NCI-H128 (cell line): ENCODE measurements at regions not wholly inside any gene's neighbourhood (a gene's known extent, or its start where the extent isn't known, plus 50 kb on each side); places are given as distances from the start of the nearest gene placed in this dataset.
"Not testable (repeated sequence)": the region's sequence is repeated elsewhere in the genome, so short reads cannot be mapped to it uniquely, and the experiment has no call there.

Source experiments
- DNase-seq: peaks from one replicate; lab custom pipeline; 2025; ENCODE audit not compliant: unreplicated experiment; lab: John Stamatoyannopoulos, UW

DNA sequence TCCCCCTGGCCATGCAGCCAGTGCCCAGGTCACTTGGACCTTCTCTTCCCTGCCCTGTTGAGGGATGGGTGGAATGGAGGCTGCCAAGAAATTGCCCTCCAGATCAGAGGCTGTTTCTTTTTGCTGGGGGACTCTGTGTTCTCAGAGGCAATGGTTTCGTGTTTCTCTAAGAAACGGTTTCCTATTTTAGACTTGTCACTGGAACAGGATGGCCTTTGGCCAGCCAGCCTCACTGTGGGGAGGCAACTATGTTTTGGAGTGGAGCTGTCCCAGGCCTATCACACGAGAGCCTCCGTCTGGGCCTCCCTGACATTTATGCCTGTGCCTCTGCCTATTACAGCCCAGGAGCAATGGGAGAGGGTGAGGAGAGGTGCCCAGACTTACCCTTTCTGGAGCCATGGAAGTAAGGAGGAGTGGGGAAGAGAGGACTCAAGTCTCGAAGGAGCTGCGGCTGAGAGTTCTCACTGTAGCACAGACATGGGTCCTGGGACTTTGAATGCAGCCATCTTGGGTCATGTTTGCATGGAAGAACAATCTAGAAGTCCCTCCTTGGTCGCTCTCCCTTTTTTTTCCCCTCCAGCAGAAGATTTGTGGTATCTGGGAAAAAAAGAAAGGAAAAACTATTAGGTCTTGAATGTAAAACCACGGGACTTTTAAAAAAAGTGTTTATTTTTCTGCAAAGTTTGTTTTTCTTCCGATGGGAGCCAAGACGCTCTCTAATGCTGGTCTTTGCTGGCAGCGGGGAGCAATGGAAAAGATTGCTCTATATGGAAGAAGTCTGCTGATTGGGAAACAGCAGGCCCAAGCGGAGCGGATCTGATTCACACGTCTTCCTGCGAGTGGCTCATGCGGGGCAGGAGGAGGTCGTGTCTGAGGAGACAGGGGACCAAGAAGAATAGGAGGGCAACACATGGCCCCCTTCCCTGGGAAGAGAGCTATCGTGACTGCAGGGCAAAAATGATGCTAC lies 219.2 kb downstream of the FOXD2 start:
- no peak for DNase-seq

DNA sequence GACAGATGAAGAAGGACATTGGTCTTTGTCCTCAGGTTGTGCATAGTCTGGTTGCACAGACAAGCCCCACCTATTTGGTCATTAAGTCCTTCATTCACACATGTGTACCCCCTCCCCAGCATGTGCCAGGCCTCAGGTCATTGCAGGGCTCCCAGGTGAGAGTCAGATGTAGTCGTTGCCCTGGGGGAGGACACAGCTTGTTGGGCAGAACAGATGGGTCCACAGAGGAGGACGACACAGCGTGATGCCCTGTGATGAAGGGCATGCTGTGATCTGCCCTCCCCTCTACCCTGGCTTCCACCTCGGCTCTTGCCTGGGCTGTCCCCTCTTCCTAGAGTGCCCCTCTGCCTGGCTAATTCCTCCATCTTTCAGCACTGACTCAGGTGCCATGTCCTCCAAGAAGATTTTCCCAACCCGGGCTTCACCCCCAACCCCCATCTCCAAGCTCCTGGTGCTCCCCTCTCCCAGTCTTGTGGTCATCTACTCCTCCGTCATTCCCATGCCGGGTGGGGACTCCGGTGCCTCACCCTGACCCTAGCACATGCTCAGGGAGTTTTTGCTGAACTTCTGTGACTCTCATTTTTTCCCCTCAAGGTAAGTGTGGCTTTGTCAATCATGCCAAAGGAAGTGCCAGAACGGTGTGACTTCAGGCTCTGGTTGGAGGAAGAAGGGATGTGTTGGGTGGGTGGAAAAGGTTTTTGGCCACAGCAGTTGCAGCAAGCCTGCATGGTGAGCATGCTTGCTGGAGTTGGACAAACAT lies 220.5 kb downstream of the FOXD2 start:
- no peak for DNase-seq

DNA sequence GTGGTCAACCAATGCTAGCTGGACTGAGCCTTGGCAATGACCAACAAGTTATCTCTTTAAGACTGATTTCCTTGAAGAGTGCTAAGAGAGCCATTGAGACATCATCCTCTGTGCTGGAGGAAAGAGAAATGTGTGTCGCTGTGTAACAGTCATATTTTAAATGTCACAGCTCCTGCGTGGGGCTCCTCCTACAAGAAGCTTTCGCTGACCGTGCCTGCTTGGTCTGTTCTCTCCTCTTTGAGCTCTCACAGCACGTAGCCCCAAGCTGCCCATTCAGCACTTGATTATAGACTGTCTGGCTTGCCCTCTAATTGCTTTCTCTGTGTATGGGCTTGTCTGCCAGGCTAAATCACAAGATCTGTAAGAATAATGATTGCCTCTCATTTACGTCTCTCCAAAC lies 221.3 kb downstream of the FOXD2 start:
- no peak for DNase-seq

DNA sequence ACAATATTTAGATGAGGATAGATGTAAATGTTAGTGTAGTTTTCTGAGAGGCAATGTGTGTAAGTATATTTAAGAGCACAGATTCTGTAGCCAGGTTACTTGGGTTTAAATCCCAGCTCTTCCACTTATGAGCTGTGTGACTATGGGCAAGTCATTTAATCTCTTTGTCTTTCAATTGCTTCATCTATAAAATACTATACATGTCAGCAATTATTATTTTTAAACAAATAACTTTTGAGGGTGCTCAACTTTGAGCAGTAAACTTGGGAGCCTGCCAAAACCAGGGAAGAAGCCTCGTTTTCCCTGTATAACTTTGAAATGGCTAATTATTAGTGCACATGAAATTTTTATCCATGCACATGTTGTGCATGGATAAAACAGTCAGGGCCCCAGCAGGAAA lies 222.8 kb downstream of the FOXD2 start:
- DNase-seq: peak; percentile 12

DNA sequence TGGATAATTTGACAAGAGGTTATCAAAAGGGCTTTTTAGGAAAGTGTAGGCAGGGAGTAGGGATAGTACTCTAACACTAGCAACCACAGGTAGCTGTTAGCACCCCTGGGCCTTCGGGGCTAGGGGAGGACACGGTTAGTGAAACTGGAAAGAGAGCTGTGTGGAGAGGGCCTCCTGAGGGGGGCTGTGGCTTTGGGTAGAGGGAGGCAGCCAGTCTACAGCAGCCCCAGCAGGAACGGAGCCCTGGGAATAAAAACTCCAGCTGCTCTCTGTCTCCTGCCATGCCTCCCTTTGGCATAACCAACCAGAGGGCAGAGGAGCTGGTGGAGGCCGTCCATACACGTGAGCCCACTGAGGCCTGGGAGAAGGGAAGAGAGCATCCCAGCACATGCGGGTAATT lies 223.2 kb downstream of the FOXD2 start:
- no peak for DNase-seq

DNA sequence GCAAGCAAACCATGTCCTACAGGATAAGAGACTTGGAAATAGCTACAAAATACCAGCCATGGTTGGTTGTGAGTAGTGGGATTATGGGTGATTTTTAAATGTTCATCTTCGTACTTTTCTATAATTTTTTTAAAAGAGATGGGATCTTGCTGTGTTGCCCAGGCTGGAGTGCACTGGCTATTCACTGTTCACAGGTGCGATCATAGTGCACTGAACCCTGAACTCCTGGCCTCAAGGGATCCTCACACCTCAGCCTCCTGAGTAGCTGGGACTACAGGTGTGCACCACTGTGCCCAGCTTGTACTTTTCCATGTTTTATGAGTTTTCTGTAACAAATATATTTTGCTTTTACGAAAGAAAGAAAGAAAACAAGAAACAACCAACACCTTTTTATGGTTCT lies 224.2 kb downstream of the FOXD2 start:
- DNase-seq: no peak

DNA sequence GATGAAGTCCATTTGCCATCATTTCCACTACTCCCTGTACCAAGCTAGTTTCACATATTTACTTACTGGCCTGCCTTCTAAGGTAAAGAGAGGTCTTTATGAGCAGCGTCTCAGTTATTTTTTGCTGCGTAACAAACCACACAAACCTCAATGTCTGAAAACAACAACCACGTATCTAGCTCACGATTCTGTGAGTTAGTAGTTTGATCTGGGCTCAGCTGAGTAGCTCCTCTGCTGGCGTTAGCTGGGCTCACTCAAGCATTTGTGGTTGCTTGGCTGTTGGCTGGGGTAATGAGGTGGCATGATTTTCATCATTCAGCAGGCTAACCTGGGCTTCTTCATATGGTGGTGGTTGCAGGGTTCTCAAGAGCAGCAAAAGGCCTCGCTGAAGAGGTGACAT lies 225.4 kb downstream of the FOXD2 start:
- no peak for DNase-seq

DNA sequence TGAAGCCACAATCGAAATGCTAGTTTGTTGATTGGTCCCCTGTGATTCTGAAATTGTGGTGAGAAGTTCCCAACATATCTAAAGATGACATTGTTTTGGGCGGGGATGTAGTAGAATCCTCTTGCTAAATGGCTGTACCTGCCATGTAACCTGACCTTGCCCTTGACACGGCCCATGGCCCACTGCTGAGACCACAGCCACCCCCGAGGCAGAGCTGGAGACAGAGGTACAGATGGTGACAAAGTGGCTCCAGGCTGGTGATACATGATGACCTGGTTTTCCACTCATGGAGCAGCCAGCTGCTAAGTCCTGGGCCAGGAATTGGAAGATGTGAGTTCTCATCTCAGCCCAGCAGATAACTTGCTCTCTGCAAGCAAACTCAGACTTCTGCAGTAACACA lies 226.5 kb downstream of the FOXD2 start:
- DNase-seq: no peak

DNA sequence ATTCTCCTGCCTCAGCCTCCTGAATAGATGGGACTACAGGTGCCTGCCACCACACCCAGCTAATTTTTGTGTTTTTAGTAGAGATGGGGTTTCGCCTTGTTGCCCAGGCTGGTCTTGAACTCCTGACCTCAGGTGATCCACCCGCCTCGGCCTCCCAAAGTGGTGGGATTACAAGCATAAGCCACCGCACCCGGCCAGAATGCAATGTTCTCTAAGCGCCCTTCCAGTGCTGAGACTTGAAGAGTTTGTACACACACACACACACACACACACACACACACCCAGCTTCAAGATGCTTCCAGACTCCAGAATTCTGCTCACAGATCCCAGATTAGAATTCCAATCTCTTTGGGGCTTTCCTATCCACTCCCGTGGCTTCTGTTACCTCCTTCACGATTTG lies 227.1 kb downstream of the FOXD2 start:
- DNase-seq: not testable (repeated sequence)

DNA sequence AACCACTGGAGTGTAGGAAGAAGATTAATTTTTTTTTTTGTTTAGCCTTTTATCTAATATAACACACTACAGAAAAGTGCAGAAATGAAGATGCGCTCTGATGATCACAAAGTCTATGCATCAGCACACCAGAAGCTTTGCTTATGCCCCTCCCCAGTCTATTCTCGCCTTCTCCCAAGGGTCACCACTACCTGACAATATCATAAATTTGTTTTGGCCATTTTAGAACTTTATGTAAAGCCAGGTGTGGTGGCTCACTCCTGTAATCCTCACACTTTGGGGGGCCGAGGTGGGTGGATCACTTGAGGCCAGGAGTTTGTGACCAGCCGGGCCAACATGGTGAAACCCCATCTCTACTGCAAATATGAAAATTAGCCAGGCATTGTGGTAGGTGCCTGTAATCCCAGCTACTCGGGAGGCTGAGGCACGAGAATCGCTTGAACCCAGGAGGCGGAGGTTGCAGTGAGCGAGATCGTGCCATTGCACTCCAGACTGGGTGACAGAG lies 231.3 kb downstream of the FOXD2 start:
- DNase-seq: no peak

DNA sequence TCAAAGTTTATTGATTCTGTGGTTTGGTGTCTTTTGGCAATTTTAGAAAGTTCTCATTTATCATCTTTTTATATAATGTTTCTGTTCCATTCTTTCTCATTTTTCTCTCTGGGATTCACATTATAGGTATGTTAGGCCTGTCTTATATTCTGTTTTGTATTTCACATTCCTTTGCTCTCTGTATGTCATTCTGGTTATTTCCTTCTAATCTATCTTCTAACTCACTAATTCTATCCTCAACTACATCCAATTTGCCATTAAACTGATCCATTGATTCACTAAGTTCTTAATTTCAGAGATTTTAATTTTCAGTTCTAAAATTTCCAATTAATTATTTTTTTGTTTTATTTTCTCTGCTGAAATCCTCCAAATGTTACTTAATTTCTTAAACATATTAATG lies 234.8 kb downstream of the FOXD2 start:
- DNase-seq: no peak

DNA sequence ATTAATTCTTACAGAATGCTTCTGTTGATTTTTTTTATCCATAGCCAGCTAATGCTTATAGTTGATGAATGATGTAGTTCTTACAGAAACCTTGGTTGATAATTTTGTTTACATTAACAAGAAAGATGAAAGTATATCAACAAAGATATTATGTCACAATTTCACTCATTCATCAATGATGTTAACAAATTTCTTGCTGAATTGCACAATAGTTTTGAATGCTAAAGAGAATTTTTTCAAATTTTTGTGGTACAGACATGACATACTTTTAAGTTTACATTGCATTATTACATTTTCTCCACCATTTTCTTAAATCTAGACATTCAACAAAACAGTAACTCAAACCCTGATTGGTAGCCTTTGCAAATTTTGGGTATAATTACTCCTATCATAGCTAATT lies 236.3 kb downstream of the FOXD2 start:
- no peak for DNase-seq

DNA sequence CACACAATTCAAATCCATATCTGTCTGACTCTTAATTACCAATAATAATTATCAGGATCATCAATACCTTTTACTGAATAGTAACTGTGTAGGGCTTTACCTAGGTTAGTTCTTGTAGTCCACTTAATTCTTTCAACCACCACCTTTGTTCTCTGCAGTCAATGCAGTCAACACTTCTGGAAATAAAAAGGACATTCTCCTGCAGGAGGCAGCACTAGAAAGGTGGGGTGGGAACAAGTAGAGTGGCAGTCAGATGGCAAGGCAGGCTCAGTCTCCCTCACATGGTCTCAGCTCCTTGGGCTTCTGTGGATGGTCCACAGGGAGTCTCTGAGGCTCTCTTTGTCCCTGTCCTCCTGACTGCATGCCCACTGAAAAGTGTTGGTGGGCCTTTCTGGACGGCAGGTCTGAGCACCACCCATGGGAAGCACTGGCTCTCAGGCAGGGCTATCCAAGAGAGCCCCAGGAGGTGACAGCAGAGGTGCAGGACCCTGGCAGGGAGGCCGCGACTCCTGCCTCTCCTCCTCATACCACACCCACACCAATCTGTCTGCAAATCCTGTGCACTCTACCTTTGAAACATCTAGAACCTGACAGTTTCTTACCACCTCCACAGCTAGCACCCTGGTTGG lies 237.3 kb downstream of the FOXD2 start:
- DNase-seq: no peak

DNA sequence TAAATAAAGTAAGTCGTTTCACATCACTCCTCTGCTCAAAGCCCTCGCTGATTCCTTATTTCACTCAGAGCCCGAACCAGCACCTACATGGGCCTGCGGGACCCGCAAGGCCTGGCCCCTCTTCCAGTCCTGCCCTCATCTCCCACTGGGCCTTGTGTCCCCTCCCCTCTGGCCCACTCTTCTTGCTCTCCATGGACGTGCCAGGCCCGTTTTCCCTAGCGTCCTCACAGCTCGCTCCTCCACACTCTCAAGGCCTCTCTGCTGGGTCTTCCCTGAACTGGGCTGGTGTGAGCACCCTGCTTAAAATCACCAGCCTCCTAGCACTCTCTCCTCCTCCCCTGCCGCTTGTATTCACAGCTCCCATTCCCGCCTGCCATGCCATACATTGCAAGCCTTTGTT lies 237.9 kb downstream of the FOXD2 start:
- DNase-seq: no peak

DNA sequence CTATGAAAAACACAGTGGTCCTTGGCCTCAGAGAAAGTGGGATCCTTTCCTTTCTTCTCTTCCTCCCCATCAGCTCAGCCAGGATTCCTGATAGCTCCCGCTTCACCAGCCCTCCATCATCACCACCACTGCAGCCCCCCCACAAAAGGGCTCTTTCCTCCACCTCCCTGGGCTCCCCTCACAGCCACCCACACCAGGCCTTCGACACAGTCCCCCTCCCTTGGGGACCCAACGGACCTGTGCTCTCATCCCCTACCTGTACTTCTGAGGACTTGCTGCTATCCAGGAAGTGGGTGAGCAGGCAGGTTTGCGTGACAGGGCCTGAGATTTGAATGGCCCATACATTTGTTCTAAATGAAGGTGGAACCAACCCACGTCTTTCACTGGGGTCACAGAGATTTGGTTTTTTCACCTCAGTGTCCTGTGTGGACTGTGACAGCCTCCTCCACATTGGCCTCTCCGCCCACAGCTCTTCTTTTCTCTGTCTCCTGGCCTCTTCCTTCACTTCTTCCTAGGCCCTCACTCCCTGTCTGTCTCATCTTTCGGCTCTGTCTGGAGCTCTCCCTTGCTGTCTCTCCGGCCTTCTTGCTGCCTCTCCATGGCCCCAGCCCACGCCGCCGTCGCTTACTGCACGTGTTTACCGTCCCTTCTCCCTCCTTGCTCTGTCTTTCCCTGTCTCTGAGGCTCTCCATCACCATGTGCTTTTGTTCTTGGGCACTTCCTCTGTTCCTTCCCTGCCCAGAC lies 238.6 kb downstream of the FOXD2 start:
- DNase-seq: no peak

DNA sequence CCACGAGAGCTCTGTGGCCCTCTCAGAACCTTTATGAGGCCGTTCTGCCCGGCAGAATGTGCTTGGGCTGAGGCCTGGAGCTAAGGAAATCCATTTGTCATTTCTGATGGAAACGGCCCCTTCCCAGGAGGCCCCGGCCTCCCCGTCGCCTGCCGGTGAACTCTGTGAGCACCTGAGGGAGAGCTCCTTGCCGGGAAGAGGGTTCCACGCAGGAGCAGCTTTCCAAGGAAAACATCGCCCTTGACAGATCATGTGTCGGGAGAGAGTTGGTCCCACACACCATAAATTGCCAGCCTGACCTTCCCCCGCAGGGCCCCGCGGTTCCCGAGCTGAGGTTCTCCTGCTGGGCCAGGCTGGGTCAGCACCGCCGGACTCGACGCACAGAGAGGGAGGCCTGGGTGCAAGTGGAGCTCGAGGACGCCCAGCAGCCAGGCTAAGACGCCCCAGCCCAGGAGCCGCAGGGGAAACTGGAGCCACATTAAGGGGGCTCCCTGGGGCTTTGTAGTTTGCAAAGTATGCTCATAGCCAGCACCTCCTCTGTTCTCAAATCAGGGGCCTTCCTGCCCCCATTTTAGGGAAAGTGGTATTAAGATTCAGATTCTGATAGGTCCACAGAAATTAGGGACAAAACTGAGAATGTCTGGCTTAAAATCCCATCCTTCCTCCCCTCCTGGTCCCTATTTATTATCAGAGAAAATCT lies 239.5 kb downstream of the FOXD2 start:
- DNase-seq: no peak

DNA sequence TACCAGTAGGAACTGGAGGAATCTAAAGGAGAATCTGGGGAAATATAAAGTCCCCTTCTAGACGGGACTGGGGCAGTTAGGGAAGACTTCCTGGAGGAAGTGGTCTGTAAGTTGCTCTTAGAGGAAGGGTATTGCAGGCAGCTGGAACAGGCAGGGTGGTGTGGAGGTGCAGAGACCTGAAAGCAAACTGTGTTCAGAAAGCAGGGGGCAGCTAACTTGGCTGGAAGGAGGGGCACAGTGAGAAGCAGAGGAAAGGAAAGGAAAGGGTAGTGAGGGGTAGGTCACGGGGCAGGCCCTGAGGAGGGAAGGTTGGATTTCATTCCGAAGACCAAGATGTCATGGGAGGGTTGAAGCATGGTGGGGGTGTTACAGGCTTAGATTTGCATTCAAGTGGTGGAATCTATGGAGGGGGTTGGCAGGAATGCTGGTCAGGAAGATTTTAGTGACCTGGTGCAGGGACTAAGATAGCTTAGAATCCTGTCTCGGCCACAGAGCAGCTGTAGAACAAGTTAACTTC lies 240.7 kb downstream of the FOXD2 start:
- no peak for DNase-seq

DNA sequence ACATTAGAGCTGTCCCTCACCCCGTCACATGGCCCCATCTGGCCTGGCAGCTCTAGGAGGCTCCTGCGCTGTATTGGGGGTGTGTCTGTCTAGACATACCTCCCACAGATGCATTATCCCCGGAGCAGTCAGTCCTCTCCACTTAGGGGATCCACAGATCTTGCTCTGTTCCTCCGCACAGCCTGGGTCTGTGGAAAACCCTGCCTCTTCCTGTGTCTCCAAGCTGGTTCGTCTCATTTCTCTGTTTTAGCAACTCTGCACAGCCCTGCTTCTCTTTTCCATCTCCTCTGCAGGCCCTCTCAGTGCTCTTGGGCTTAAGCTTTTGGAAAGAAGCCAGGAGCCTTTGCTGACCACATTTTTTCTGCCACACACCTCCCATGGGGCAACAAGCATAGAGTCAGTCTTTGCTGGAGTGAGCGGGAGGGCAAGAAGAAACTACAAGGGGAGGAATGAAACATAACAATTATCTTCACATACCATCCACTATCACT lies 241.5 kb downstream of the FOXD2 start:
- DNase-seq: no peak

DNA sequence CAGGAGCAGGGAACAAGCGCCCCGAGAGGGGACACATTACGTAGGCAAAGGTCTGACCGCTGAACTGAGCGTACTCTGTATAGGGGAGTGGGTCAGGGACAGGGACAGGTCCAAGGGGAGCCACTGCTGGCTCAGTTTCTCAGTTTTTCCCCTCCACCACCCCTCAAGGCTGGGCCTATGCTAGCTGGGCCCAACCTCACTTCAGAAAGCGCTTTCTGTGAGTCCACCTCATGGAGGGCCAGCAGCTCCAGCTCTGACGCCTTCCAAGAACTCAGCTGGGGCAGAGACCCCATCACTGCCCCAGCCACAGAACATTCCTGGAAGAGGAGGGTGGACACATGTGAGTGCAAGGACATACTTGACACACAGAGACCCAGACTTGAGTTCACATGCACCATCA lies 242.0 kb downstream of the FOXD2 start:
- DNase-seq: no peak
